Erythroblast (primary cell): ENCODE measurements at regions not wholly inside any gene's neighbourhood (a gene's known extent, or its start where the extent isn't known, plus 50 kb on each side); places are given as distances from the start of the nearest gene placed in this dataset.
"Not testable (repeated sequence)": the region's sequence is repeated elsewhere in the genome, so short reads cannot be mapped to it uniquely, and the experiment has no call there.

Source experiments
- DNase-seq, 2 experiments: peaks; one replicate each; lab custom pipeline; 2025; lab: John Stamatoyannopoulos, UW
- GATA1 ChIP-seq: IDR thresholded peaks from 2 replicates; pipeline ENCODE4 v1.6.1; 2011; ENCODE audit warnings: low read depth, mild to moderate bottlenecking, control low read depth, low read length, moderate library complexity
- POLR2A ChIP-seq: IDR thresholded peaks from 2 replicates; pipeline ENCODE4 v1.6.1; 2011; ENCODE audit warnings: mild to moderate bottlenecking, low read length

DNA sequence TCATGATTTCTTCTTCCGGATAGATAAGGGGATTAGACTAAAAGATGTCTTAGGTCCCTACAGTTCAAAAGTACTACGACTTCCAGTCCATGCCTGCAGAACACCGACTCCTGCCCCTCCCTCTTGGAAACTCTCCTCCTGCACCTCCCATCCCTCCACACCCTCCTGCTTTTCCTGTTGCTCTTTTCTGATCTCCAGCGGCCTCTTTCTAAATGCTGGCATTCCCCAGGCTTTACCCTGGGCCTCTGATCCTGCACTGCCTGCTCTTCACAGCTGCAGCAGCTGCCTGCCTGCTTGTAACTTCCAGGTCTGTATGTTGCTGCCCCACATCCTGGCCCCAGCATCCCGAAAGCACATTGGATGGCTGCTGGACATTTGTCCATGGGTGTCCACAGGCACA, 154.2 kb downstream of the KCNJ12 start:
- TF ChIP-seq POLR2A = no peak
- TF ChIP-seq GATA1 = no peak
- DNase-seq = no peak

DNA sequence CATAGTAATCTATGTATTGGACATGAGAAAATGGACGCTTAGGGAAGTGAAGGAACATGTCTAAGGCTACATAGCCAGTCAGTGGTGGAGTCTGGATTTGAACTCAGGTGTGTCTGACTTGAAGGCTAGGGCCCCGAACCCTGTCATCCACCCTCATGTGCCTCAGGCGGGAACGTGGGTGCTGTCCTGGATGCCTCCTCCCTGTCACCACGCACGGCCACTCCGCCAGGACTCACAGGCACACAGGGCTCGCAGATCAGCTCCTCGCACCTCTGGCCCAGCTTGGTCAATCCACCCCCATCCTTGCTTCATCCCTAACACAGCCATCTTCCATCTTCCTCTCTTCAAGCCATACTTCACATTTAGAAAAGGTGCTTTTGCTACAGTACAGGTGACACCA, 154.7 kb downstream of the KCNJ12 start:
- DNase-seq = no peak
- no peak for TF ChIP-seq GATA1

DNA sequence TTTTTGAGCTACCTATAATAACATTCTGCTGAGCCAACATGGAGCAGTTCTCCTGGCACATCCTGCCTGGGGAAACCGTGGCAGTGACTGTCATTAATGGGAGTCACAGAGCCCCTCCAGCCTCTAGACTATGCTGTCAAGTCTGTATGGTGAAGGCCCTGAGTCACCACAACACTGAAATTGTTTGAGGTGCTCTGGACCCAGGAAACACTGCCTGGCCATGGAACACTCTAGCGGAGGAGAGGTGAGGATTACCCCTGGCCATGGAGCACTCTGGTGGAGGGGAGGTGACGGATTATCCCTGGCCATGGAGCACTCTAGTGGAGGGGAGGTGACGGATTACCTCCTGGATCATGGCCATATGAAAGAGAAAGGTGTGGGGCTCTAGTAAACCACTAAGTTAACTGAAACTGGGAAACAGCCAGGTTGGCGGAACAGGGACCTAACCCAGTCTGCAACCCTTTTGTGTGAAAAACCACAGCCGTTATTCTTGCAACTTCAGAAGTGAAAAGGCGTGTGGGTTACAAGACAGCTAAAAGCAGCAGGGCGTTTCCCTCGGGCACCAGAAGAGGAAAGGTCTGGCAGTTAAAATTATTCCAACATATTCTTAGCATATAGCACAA, 156.7 kb downstream of the KCNJ12 start:
- TF ChIP-seq POLR2A = no peak
- TF ChIP-seq GATA1 = no peak
- no peak for DNase-seq

DNA sequence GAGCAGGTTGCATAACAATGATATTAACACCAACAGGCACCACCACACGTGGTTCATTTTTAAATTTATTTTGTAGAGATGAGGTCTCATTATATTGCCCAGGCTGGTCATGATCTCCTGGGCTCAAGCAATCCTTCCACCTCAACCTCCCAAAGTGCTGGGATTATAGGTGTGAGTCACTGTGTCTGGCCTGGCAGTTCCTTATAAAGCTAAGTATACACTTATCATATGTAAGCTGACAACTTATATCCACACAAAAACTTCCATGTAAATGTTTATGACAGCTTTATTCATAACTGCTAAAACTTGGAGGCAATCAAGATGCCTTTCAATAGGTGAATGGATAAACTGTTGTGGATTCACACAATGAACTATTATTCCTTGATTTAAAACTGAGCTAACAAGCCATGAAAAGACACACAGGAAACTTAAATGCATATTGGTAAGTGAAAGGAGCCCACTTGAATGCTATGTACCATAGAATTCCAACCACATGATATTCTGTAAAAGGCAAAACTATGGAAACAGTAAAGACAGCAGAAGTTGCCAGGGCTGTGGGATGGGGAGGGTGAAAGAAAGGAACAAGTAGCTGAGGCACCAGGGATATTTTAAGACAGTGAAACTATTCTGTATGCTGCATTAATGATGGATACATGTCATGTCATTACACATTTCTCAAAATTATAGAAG, 156.5 kb upstream of the KCNJ18 start:
- no peak for DNase-seq
- TF ChIP-seq POLR2A = no peak
- TF ChIP-seq GATA1 = no peak

DNA sequence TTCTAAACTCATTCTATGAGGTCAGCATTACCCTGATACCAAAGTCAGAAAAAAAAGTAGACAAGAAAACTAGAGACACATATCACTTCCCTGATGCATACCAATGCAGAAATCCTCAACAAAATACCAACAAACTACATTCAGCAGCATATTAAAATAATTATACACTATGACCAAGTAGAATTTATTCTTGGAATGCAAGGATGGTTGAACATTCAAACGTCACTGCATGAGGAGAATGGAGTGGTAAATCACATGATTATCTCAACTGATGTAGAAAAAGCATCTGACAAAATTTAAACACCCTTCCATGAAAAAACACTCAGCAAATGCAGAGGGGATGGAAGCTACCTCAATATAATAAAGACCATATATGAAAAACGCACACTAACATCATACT, 155.0 kb upstream of the KCNJ18 start:
- DNase-seq = no peak
- no peak for TF ChIP-seq GATA1
- no peak for TF ChIP-seq POLR2A

DNA sequence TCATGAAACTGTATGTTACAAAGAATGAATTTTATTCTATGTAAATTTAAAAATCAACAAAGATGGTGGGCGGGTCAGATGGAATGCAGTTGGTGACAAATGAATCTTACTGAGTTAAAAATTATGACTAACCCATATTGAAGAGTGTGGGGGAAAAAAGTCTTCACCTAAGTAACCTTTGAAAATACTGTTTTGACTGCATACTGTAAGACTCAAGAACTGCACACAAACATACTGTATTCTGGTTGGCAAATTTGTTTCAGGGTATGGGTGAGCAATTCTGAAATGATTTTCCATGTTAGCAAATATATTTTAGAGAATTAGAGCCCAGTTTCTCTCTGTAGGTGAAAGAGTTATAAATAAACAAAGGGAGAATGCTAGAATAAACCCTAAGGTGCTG, 153.7 kb upstream of the KCNJ18 start:
- no peak for DNase-seq
- TF ChIP-seq GATA1 (no peak), POLR2A (no peak)

DNA sequence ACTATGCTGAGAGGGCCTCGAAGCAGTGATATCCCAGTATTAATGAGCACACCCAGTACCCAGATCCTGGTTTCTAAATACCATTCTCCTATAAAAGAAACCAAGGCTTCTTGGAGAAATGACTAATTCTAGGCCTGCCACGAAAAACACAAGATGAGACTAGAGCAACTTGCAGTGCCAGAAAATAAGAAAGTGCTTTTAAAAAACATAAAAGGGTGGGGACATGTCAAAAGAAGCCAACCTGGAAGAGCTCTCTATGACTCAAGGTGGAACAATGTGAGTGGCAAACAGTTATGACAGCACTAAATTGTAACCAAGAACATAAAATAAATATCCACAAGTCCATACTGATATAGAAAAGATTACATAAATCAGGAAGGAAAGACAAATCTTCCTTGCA, 153.2 kb upstream of the KCNJ18 start:
- no peak for TF ChIP-seq POLR2A
- TF ChIP-seq GATA1 = no peak
- DNase-seq = no peak

DNA sequence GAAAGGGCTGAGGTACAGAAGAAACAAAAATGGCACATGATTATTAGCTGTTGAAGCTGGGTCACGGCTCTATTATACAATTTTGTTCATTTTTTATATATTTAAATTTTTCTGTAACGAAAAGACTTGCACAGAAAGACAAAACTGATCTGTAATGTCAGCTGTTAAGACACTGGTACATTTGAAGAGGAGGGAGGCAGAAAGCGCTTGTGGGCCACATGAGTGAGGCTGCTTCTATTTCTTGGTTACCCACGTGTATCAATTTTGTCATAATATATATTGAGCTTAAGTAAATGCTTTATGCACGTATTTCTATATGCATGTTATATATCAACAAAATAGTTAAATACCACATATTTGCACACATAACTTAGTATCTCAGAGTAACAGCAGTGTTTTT, 151.8 kb upstream of the KCNJ18 start:
- no peak for DNase-seq
- no peak for TF ChIP-seq GATA1
- TF ChIP-seq POLR2A = no peak

DNA sequence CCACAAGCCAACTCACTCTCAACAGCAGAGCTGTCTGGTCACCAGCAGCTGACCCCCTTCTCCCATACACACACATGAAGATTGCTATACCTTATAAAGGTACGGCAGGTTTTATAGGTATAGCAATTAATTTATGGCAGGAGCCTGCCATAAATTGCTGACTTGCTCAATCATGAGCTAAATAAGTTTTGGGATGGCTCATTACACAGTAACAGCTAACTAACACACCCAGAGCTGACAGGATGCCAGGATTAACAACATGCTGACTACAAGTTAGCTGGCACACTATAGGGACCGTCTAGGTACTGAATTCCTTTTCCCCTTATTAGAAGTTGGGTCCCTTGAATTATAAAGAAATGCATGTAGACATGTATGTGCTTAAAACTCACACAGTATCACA, 150.3 kb upstream of the KCNJ18 start:
- no peak for DNase-seq
- TF ChIP-seq POLR2A (no peak), GATA1 (no peak)

DNA sequence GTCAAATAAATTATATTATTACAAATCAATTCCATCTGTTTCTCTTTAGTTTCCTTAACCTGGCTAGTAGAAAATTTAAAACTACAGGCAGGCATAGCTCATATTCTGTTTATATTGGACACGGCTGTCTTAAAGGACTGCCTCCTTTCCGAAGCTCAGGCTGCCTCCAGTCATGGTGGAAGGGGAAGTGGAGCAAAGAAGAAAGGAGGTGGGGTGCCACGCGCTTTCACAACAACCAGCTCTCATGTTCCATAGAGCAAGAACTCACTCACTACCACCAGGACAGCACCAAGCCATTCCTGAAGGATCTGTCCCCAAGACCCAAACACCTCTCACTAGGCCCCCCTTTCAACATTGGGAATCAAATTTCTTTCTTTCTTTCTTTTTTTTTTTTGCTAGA, 149.3 kb upstream of the KCNJ18 start:
- no peak for DNase-seq

DNA sequence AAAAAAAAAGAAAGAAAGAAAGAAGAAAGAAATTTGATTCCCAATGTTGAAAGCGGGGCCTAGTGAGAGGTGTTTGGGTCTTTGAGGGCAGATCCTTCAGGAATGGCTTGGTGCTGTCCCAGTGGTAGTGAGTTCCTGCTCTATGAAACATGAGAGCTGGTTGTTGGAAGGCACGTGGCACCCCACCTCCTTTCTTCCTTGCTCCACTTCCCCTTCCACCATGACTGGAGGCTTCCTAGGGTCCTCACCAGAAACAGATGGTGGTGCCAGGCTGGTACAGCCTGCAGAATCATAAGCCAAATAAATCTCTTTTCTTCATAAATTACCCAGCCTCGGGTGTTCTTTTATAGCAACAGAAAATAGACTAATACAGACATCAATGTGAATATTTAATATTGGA, 147.3 kb upstream of the KCNJ18 start:
- no peak for DNase-seq
- TF ChIP-seq GATA1 (no peak), POLR2A (no peak)

More for the DNA sequence above, 149.3 kb upstream of the KCNJ18 start:
- no peak for TF ChIP-seq GATA1
- no peak for TF ChIP-seq POLR2A

DNA sequence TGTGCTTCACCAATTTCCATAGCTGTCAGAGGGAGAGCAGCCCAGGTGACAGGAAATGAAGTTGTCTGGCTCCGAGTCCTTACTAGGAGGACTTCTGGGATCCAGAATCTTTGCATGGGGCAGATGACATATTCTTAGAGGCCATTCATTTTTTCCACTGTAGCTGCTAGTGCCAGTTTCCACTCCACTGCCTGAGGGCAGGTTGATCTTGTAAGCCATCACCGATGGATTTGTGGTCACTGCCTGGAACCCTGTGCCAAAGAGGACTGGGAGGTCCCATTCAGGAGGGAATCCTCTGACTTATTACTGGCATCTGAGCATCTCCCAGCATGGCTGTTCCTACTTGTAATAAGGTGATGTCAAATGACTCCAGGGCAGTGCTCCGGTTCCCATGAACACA, 144.1 kb upstream of the KCNJ18 start:
- no peak for DNase-seq
- TF ChIP-seq POLR2A = no peak

DNA sequence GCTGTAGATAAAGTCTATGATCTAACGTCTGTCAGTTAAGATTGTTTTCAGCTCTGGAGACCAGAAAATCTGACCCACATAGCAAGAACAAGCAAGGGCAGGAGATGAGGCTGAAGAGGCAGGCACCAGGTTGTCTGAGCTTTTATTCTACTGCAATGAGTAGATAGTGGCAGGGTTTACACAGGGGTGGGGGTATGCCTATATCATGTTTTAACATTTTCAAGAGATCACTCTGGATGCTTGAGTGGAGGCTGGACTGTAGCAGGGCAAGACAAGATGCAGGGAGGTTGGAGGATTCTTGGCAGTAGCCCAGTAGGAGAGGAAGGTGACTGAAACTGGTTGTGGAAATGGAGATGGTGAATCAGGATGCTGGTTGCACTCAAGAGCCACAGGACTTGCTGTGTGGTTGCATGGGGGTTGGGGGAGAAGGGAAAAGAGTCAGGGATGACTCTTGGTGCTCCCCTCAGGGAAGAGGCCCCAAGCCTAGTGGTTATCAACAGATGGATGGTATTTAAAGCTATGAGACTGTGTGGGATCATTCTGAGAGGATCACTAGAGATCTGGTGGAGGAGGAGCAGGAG, 143.1 kb upstream of the KCNJ18 start:
- DNase-seq = no peak
- TF ChIP-seq GATA1 = no peak
- no peak for TF ChIP-seq POLR2A

DNA sequence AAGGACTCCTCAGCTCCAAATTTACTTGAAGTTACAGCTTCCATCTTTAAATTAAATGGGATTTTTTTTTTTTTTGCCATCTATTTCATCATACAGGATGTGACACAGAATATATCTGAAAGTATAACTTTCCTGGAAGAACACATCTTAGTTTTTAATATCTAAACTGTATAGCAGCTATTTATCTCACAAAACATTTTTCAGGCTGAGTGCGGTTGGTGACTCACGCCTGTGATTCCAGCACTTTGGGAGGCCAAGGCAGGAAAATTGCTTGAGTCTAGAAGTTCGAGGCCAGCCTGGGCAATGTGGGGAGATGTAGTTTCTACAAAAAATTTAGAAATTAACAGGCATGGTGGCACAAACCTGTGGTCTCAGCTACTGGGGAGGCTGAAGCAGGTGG, 142.3 kb upstream of the KCNJ18 start:
- not testable (repeated sequence) for DNase-seq
